OCI-LY1 (cell line): ENCODE measurements at regions not wholly inside any gene's neighbourhood (a gene's known extent, or its start where the extent isn't known, plus 50 kb on each side); places are given as distances from the start of the nearest gene placed in this dataset.

ENCODE experiments used
- CTCF ChIP-seq: fragments of 200-600 bp; sonication (generic), shearing (Covaris generic); IDR thresholded peaks from 2 replicates; pipeline ENCODE4 v1.5.1; 2017; ENCODE audit warnings: mild to moderate bottlenecking, antibody characterized with exemption, low read length, moderate library complexity, mixed read lengths
- EZH2 ChIP-seq: fragments of 200-600 bp; sonication (generic), shearing (Covaris generic); IDR thresholded peaks from 2 replicates; pipeline ENCODE4 v1.8.0; 2017; ENCODE audit warnings: borderline replicate concordance, mixed run types, mild to moderate bottlenecking, antibody characterized with exemption, low read length, moderate library complexity, mixed read lengths

GRCh38 chr2:7962161-7962560, 719.7 kb upstream of the ID2 start:
- TF ChIP-seq CTCF = no peak
- TF ChIP-seq EZH2 = no peak
